Activated naive CD8-positive, alpha-beta T cell treated with anti-CD3 and anti-CD28 coated beads, Interleukin-2, amount 10 ng/mL, durations not matched to agents 7 days and 5 days (primary cell): ENCODE measurements at regions not wholly inside any gene's neighbourhood (a gene's known extent, or its start where the extent isn't known, plus 50 kb on each side); places are given as distances from the start of the nearest gene placed in this dataset.

Source experiments
- ATAC-seq: fragments of 150-1000 bp; cut with Tn5 transposase; one replicate; pipeline ENCODE4 v1.10.0; 2021; ENCODE audit warnings: low read depth, moderate library complexity
- POLR2A ChIA-PET: fragments of 350-600 bp; sonication (Branson Sonifier 250); formaldehyde crosslinking; loops from one replicate; lab custom pipeline; 2021; ENCODE audit warnings: antibody characterized with exemption; lab: Charles Lee
- DNase-seq: peaks from one replicate; pipeline ENCODE4 v3.0.0; 2021
- H3K27ac Mint-ChIP-seq: one replicate; pipeline ENCODE4 v1.8.0; 2022; ENCODE audit warnings: mild to moderate bottlenecking, mixed read lengths
- H3K27me3 Mint-ChIP-seq: one replicate; pipeline ENCODE4 v1.8.0; 2022; ENCODE audit warnings: mild to moderate bottlenecking, moderate library complexity, mixed read lengths
- H3K36me3 Mint-ChIP-seq: one replicate; pipeline ENCODE4 v1.8.0; 2021; ENCODE audit warnings: mild to moderate bottlenecking, mixed read lengths
- H3K4me1 Mint-ChIP-seq: one replicate; pipeline ENCODE4 v1.8.0; 2021; ENCODE audit warnings: mixed read lengths
- H3K4me3 Mint-ChIP-seq: one replicate; pipeline ENCODE4 v1.8.0; 2022; ENCODE audit warnings: mild to moderate bottlenecking, moderate library complexity, mixed read lengths
- H3K9me3 Mint-ChIP-seq: one replicate; pipeline ENCODE4 v1.8.0; 2021; ENCODE audit warnings: mixed read lengths

DNA sequence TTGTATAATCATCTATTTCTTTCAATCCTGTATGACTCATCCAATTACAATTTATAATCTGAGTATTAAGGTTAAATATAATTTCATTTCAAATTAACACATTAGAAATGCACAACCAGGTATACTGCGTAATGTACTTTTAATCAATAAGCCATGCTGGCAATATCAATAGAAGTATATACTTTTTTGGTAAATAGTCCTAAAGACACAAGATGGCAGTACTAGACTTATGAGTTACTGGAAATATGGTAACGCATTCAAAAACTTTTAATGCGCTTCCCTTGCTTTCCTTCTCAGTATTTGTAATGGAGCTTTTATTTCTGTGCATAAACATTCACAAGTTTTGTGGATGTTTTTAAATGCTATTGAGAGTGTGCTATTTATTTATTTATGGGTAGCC, 1162.0 kb upstream of the TMPRSS15 start:
- H3K9me3 Mint-ChIP-seq: peaks cover 7% of the 10 kb centered on the region
- H3K4me3 Mint-ChIP-seq: no peak overlapping the region
- DNase-seq (no peak), ATAC-seq (no peak)
- no peaks in the 10 kb centered on the region for H3K4me1 Mint-ChIP-seq
- H3K27me3 Mint-ChIP-seq: no peaks in the 10 kb centered on the region
- POLR2A ChIA-PET: no interaction called here
- no peaks in the 10 kb centered on the region for H3K36me3 Mint-ChIP-seq
- no peak overlapping the region for H3K27ac Mint-ChIP-seq

DNA sequence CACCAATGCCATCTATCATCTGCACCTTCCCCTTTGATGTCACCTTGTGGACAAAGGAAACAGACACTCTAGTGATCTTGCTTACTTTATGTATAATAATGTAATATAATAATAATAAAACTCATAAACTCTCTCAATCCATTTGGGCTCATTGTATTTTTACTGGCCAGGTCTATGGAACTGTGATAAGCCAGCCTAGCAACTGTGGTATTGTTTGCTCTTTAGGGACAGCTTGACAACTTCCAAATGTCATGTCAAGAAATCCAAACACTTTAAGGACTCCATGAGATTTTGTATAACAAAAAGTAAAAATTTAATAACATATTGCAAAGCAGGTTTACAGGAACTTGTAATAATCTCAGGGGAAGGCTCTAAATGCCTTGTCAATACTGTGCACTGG, 1163.4 kb upstream of the TMPRSS15 start:
- POLR2A ChIA-PET: no interaction called here
- Mint-ChIP-seq H3K36me3 (no peaks in the 10 kb centered on the region), H3K9me3 (peaks cover 8% of the 10 kb centered on the region), H3K27ac (no peak overlapping the region), H3K27me3 (no peaks in the 10 kb centered on the region), H3K4me1 (no peaks in the 10 kb centered on the region), H3K4me3 (no peak overlapping the region)
- DNase-seq (no peak), ATAC-seq (no peak)

DNA sequence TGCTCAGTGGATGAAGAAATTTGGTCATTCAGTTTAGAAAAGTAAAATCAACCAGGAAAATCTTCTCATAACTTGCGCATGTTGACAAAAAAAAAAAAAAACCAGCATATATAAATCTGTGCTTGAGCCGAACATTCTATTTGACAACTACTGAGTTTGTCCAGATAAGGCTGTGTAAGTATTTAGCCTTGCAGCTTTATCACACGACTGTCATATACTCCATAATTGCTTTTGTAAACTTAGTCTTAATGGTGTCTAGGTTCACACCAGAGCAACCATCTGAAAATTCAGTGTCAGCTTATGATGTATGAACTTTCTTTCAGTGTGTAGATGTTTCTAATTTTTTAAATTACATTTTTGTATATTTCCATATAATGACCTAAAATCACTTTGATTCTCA, 1173.8 kb upstream of the TMPRSS15 start:
- Mint-ChIP-seq H3K9me3 (no peaks in the 10 kb centered on the region), H3K27ac (no peak overlapping the region), H3K27me3 (no peaks in the 10 kb centered on the region), H3K36me3 (no peaks in the 10 kb centered on the region), H3K4me3 (no peak overlapping the region), H3K4me1 (no peaks in the 10 kb centered on the region)
- ATAC-seq (no peak), DNase-seq (no peak)
- POLR2A ChIA-PET: no interaction called here

DNA sequence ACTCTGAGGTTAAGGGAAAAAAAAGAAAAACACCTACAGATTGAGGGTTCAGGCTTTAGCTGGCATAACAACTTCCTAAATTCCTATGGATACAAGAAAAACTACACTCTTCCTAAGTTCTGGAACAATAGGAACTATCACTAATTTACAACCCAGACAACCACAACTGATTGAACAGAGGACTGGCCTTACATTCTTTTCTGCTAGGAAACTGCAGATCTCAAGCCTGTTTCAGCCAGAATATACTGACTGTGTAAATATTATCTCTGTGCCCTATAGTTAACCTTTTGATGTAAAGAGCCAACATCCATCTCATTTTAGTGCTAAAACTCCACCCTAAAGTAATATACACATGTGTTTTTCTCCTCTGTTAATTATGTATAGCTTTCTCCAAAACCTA, 1186.5 kb upstream of the TMPRSS15 start:
- H3K36me3 Mint-ChIP-seq: no peaks in the 10 kb centered on the region
- peaks cover 1% of the 10 kb centered on the region for H3K9me3 Mint-ChIP-seq
- POLR2A ChIA-PET: no interaction called here
- no peak for ATAC-seq
- DNase-seq: no peak
- no peaks in the 10 kb centered on the region for H3K27me3 Mint-ChIP-seq
- no peaks in the 10 kb centered on the region for H3K4me1 Mint-ChIP-seq
- H3K4me3 Mint-ChIP-seq: no peak overlapping the region
- no peak overlapping the region for H3K27ac Mint-ChIP-seq

DNA sequence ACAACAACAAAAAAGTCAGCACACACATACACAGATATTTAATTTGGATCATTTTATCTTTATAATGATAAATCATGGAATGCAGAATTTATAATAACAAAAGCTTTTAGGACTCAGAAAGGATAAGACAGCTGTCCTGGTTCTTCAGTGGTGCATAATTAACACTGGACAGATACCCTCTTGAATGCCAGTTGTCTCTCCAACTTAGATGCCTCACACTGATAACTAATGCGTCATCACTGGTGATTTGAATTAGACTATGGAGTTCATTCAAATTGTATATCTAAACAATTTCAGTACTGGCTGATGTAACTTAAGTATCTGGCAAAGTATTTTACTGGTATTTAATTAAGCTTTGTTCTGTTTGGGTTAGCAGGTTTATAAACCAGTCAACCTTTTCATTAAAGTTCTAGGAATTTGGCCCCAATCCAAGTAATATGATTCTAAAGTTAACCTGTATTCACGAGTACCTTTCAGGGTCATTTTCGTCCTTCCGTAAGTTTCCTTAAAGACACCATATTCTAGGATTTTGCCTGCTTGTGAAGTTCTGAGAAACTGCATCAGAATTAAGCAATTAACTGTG, 1199.5 kb upstream of the TMPRSS15 start:
- Mint-ChIP-seq H3K27me3 (no peaks in the 10 kb centered on the region), H3K9me3 (no peaks in the 10 kb centered on the region), H3K36me3 (no peaks in the 10 kb centered on the region), H3K4me1 (no peaks in the 10 kb centered on the region), H3K27ac (no peak overlapping the region), H3K4me3 (no peak overlapping the region)
- POLR2A ChIA-PET: no interaction called here
- DNase-seq (no peak), ATAC-seq (no peak)

DNA sequence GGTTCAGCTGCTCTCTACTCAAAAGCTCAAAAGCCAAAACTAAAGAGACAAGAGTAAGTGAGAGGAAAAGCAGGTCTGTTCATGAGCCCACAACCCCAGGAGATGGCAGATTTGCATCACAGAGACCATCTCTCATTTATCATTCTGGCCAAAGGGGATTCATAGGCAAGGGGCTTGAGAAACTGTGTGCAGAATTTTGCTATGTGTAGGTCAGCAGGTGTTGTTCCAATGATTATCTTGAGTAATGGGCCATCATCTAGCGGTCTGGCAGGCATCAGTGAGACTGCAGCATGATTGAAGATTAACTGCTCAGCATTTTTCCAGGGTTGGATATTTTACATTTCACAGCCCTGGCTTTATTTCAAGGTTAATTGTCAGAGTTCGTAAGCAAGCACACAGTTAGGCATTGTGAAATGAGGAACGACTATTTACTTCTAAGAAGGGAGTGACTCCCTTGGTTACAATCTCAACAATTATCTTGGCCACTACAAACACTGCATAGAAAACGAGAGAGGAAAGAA, 1204.6 kb upstream of the TMPRSS15 start:
- H3K9me3 Mint-ChIP-seq: no peaks in the 10 kb centered on the region
- no peaks in the 10 kb centered on the region for H3K4me1 Mint-ChIP-seq
- no peak overlapping the region for H3K27ac Mint-ChIP-seq
- no peaks in the 10 kb centered on the region for H3K36me3 Mint-ChIP-seq
- H3K4me3 Mint-ChIP-seq: no peak overlapping the region
- ATAC-seq: no peak
- no peak for DNase-seq
- POLR2A ChIA-PET: no interaction called here
- H3K27me3 Mint-ChIP-seq: no peaks in the 10 kb centered on the region

DNA sequence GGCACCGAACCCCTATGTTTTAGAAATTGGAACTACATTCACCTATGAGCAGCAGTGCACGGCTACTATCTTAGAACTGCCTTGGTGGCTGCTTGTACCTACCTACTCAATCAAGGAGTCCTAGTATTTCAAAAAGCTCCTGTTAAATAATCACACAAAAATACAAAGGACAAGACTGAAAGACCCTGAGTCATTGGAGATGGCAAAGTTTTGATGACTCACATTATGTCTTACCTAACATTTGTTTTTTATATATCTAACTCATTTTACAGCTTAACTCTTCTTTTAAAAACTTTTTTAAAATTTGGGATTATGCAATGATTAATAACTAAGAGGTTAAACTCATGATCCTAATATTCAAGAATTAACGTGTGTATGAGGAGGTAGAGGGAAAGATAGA, 1206.0 kb upstream of the TMPRSS15 start:
- ATAC-seq: no peak
- no peak overlapping the region for H3K4me3 Mint-ChIP-seq
- no peaks in the 10 kb centered on the region for H3K4me1 Mint-ChIP-seq
- H3K9me3 Mint-ChIP-seq: no peaks in the 10 kb centered on the region
- POLR2A ChIA-PET: no interaction called here
- no peaks in the 10 kb centered on the region for H3K36me3 Mint-ChIP-seq
- H3K27me3 Mint-ChIP-seq: no peaks in the 10 kb centered on the region
- no peak overlapping the region for H3K27ac Mint-ChIP-seq
- no peak for DNase-seq

DNA sequence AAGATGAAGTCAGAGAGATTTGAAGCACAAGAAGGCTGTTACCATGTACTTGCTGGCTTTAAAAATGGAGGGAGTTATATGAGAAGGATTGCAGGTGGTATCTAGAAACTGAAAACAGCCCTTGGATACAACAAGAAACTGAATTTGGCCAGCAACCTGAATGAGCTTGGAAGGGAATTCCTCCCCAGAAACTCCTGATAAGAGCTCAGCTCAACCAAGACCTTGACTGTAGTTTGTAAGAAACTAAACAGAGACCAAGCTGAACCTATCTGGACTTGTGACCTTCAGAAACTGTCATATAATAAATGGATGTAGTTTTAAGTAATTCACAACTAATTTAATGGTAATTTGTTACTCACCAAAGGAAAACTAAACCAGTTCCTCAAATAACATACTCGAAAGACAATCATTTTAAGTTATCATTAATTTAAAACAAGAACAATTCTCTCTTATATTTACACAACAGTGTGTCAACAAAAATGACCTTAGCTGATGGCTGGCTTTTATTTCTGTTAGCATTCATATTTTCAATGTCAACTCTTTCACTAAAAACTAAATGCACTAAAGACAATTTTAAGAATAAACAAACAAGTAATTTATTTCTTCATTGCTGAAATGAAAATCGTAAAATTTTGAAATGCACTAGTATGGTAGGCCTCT, 1218.4 kb upstream of the TMPRSS15 start:
- H3K4me3 Mint-ChIP-seq: no peak overlapping the region
- POLR2A ChIA-PET: no interaction called here
- H3K9me3 Mint-ChIP-seq: peaks cover 8% of the 10 kb centered on the region
- no peaks in the 10 kb centered on the region for H3K36me3 Mint-ChIP-seq
- H3K27me3 Mint-ChIP-seq: no peaks in the 10 kb centered on the region
- DNase-seq (no peak), ATAC-seq (no peak)
- no peak overlapping the region for H3K27ac Mint-ChIP-seq
- no peaks in the 10 kb centered on the region for H3K4me1 Mint-ChIP-seq

DNA sequence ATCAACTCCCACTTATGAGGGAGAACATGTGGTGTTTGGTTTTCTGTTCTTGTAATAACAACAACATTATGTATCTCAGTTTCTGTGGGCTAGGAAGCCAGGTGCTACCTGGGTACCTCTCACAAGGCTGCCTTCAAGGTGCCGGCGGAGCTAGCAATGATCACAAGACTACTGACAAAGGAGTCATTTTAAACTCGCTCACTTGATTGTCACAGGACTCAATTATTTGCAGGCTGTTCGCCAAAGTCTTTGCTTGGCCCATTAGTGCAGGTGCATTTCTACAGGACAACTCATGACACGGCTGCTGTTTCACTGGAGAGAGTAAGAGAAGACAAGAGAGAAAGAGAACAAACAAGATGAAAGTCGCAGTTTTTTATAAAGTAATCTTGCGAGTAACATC, 1237.4 kb upstream of the TMPRSS15 start:
- Mint-ChIP-seq H3K27ac (no peak overlapping the region), H3K4me1 (no peaks in the 10 kb centered on the region), H3K27me3 (no peaks in the 10 kb centered on the region), H3K36me3 (no peaks in the 10 kb centered on the region), H3K4me3 (no peak overlapping the region), H3K9me3 (peaks cover 3% of the 10 kb centered on the region)
- no peak for ATAC-seq
- no peak for DNase-seq
- POLR2A ChIA-PET: no interaction called here

DNA sequence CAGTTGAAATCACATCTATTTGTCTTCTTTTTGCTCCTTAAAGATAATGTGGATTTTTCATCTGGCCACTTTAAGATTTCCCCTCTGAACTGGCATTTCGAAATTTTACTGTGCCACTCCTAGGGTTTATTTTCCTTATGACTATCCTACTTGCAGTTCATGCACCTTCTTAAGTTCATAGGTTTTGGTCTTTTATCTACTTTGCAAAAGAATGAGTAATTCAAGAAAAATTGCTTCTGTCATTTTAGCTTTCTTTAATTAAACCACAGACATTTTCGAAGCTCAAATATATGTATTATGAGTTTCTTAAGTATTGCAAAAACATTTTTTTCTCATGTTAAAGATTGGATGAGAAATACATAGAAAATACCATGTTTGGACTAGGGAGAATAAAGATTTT, 1244.8 kb upstream of the TMPRSS15 start:
- H3K9me3 Mint-ChIP-seq: peaks cover 3% of the 10 kb centered on the region
- no peak for DNase-seq
- no peaks in the 10 kb centered on the region for H3K4me1 Mint-ChIP-seq
- POLR2A ChIA-PET: no interaction called here
- no peaks in the 10 kb centered on the region for H3K27me3 Mint-ChIP-seq
- H3K4me3 Mint-ChIP-seq: no peak overlapping the region
- ATAC-seq: no peak
- H3K27ac Mint-ChIP-seq: no peak overlapping the region
- H3K36me3 Mint-ChIP-seq: no peaks in the 10 kb centered on the region

DNA sequence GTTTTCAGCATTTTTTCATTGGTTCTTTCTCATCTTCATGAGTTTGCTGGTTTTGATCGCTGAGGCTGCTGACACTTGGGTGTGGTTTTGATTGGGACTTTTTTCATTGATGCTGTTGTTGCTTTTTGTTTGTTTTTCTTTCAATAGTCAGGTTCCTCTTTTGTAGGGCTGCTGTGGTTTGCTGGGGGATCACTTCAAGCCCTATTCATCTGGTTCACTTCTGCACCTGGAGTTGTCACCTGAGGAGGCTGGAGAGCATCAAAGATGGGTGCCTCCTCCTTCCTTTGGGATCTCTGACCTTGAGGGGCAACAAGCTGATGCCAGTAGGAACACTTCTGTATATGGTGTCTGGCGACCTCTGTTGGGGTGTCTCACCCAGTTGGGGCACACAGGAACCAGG, 1279.9 kb upstream of the TMPRSS15 start:
- POLR2A ChIA-PET: no interaction called here
- ATAC-seq (no peak), DNase-seq (no peak)
- Mint-ChIP-seq H3K4me1 (no peaks in the 10 kb centered on the region), H3K9me3 (peaks cover 12% of the 10 kb centered on the region), H3K36me3 (no peaks in the 10 kb centered on the region), H3K4me3 (no peak overlapping the region), H3K27ac (no peak overlapping the region), H3K27me3 (no peaks in the 10 kb centered on the region)

DNA sequence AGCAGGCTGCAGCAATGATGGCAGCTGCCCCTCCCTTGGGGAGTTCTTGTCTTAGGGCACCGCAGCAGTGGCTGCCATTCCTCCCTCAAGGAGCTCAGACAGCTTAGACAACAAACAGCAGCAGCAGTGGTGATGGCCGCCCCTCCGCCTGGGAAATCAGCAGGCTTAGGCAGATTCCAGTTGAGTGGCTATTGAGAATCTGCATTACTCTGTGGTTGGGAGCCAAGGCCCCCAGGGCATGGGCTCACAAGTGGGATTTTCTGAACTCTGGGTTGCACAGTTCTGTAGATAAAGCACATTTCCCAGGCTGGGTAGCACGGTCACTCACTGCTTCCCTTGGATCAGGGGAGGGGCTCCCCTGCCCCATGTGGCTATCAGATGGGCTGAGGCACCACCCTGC, 1280.7 kb upstream of the TMPRSS15 start:
- Mint-ChIP-seq H3K4me1 (no peaks in the 10 kb centered on the region), H3K36me3 (no peaks in the 10 kb centered on the region), H3K27ac (no peak overlapping the region), H3K9me3 (peaks cover 12% of the 10 kb centered on the region), H3K4me3 (no peak overlapping the region), H3K27me3 (no peaks in the 10 kb centered on the region)
- no peak for ATAC-seq
- POLR2A ChIA-PET: no interaction called here
- DNase-seq: no peak

DNA sequence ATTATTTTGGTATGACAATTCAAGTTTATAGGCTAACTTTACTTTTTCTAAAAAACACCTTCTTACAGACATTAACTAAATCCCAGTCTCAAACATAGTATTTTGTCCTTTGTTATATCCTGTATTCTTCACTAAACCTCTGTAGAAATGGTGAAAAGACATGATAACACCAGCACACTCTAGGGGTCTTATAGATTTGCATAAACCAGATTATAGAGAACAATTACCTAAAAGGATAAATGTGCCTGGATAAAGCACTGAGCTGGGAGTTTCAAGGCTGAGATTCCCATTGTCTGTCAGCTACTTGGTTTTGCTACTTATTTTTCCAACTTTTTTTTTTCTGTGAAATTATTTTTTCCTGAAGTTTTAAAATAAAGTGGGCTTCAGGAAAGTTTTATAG, 1288.6 kb upstream of the TMPRSS15 start:
- POLR2A ChIA-PET: no interaction called here
- Mint-ChIP-seq H3K9me3 (peaks cover 1% of the 10 kb centered on the region), H3K27me3 (no peaks in the 10 kb centered on the region), H3K36me3 (no peaks in the 10 kb centered on the region), H3K4me1 (no peaks in the 10 kb centered on the region), H3K27ac (no peak overlapping the region), H3K4me3 (no peak overlapping the region)
- ATAC-seq (no peak), DNase-seq (no peak)

DNA sequence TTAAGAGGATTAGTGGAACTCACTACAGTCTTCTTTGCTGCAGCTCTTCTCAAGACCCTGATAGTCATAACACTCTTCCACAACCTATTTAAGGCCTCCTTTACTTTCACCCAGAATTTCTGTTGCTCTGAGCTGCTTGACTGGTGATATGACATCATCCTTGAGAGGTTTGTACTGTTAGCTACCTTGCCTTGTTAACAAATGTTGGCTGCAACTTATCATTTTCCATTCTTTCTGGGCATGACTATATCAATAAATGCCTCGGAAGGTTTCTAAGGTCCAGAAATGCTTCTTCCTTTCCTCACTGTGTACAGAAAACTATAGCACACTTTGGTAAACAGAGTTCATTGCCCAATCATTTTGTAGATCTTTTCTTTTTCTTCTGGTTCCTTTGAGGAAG, 1292.2 kb upstream of the TMPRSS15 start:
- Mint-ChIP-seq H3K9me3 (peaks cover 5% of the 10 kb centered on the region), H3K27me3 (no peaks in the 10 kb centered on the region), H3K4me1 (no peaks in the 10 kb centered on the region), H3K27ac (no peak overlapping the region), H3K36me3 (no peaks in the 10 kb centered on the region), H3K4me3 (no peak overlapping the region)
- DNase-seq (no peak), ATAC-seq (no peak)
- POLR2A ChIA-PET: no interaction called here
